Stimulated activated CD4-positive, alpha-beta T cell treated with anti-CD3 and anti-CD28 coated beads, Interleukin-4, amount 100 ng/mL, for 1 hour (primary cell): ENCODE measurements at regions not wholly inside any gene's neighbourhood (a gene's known extent, or its start where the extent isn't known, plus 50 kb on each side); places are given as distances from the start of the nearest gene placed in this dataset.

Source experiments
- DNase-seq: peaks from one replicate; pipeline ENCODE4 v3.0.0-alpha.2; 2020

GRCh38 chr11:79902493-79902892 is 461.7 kb upstream of the TENM4 start:
- no peak for DNase-seq

GRCh38 chr11:79897896-79898295 is 457.1 kb upstream of the TENM4 start:
- DNase-seq: no peak

GRCh38 chr11:79896258-79896657 is 455.4 kb upstream of the TENM4 start:
- DNase-seq: no peak

- DNase-seq: no peak
These were observed 453.3 kb upstream of the TENM4 start for GRCh38 chr11:79894111-79894510.

GRCh38 chr11:79890272-79890671 is 449.4 kb upstream of the TENM4 start:
- DNase-seq: no peak

GRCh38 chr11:79864882-79865281 is 424.1 kb upstream of the TENM4 start:
- no peak for DNase-seq

- no peak for DNase-seq
These were observed 419.5 kb upstream of the TENM4 start for GRCh38 chr11:79860336-79860735.

GRCh38 chr11:79857377-79858214 is 416.8 kb upstream of the TENM4 start:
- no peak for DNase-seq

GRCh38 chr11:79852176-79852575 is 411.3 kb upstream of the TENM4 start:
- DNase-seq: no peak

GRCh38 chr11:79845002-79845709 is 404.3 kb upstream of the TENM4 start:
- no peak for DNase-seq

- no peak for DNase-seq
These were observed 393.2 kb upstream of the TENM4 start for GRCh38 chr11:79834015-79834414.

- no peak for DNase-seq
These were observed 389.6 kb upstream of the TENM4 start for GRCh38 chr11:79830446-79830845.

- DNase-seq: no peak
These were observed 389.1 kb upstream of the TENM4 start for GRCh38 chr11:79829891-79830290.

GRCh38 chr11:79822766-79823165 is 381.9 kb upstream of the TENM4 start:
- DNase-seq: no peak

GRCh38 chr11:79813551-79813950 is 372.7 kb upstream of the TENM4 start:
- no peak for DNase-seq

- DNase-seq: no peak
These were observed 368.7 kb upstream of the TENM4 start for GRCh38 chr11:79809487-79809886.

- DNase-seq: no peak
These were observed 366.7 kb upstream of the TENM4 start for GRCh38 chr11:79807506-79807905.

- no peak for DNase-seq
These were observed 355.9 kb upstream of the TENM4 start for GRCh38 chr11:79796704-79797103.

- no peak for DNase-seq
These were observed 353.9 kb upstream of the TENM4 start for GRCh38 chr11:79794484-79795393.

GRCh38 chr11:79794057-79794456 is 353.2 kb upstream of the TENM4 start:
- DNase-seq: no peak

GRCh38 chr11:79786961-79787360 is 346.1 kb upstream of the TENM4 start:
- DNase-seq: no peak

- DNase-seq: no peak
These were observed 343.0 kb upstream of the TENM4 start for GRCh38 chr11:79783833-79784232.

GRCh38 chr11:79768343-79768742 is 327.5 kb upstream of the TENM4 start:
- DNase-seq: no peak
